ENCODE measurements at regions not wholly inside any gene's neighbourhood (a gene's known extent, or its start where the extent isn't known, plus 50 kb on each side); places are given as distances from the start of the nearest gene placed in this dataset.

DNA sequence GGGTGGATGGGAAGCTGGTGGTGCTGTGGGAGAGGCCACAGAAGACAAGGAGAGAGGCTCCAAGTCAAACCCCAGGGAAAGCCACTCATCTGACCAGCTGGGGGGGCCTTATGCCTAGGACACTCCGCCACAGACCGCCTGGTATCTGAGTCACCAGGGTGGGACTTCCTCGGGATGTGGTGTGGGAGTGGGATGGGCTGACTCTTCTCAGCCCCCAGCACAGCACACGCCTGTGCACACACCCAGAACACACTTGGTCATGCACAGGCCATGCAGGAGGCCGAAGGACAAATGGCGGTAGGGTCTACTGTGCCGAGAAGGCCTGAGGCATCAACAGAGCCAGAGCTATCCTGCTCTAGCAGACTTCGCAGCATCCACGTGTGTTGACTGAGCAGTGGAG is 136.4 kb downstream of the INHBB start:
- TF ChIP-seq POLR2A (IDR thresholded peaks at IDR 0.05): no peak
- TF ChIP-seq, protein P1, sequence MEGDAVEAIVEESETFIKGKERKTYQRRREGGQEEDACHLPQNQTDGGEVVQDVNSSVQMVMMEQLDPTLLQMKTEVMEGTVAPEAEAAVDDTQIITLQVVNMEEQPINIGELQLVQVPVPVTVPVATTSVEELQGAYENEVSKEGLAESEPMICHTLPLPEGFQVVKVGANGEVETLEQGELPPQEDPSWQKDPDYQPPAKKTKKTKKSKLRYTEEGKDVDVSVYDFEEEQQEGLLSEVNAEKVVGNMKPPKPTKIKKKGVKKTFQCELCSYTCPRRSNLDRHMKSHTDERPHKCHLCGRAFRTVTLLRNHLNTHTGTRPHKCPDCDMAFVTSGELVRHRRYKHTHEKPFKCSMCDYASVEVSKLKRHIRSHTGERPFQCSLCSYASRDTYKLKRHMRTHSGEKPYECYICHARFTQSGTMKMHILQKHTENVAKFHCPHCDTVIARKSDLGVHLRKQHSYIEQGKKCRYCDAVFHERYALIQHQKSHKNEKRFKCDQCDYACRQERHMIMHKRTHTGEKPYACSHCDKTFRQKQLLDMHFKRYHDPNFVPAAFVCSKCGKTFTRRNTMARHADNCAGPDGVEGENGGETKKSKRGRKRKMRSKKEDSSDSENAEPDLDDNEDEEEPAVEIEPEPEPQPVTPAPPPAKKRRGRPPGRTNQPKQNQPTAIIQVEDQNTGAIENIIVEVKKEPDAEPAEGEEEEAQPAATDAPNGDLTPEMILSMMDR (IDR thresholded peaks at IDR 0.05): no peak
